ENCODE measurements at regions not wholly inside any gene's neighbourhood (a gene's known extent, or its start where the extent isn't known, plus 50 kb on each side); places are given as distances from the start of the nearest gene placed in this dataset.
"Not testable (repeated sequence)": the region's sequence is repeated elsewhere in the genome, so short reads cannot be mapped to it uniquely, and the experiment has no call there.

DNA sequence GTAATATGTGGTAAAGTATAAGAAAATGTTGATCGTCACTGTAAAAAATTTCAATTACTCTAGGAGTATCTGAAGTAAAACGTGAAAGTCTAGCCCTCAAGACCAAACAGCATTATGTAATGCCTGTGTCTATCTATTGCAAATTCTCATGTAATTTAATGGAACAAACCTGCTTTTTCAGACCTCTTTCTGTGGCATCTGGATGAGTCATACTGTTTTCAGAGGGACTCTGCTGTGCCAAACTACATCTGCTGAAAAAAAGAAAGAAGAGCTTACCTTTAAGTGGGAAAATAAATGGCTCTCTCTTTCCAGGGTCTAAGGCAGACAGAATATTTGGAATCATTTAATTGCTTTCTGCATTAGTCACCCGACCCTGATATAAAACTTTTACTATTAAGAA is 89.8 kb upstream of the ARMCX2 start:
- TF ChIP-seq, protein P1, sequence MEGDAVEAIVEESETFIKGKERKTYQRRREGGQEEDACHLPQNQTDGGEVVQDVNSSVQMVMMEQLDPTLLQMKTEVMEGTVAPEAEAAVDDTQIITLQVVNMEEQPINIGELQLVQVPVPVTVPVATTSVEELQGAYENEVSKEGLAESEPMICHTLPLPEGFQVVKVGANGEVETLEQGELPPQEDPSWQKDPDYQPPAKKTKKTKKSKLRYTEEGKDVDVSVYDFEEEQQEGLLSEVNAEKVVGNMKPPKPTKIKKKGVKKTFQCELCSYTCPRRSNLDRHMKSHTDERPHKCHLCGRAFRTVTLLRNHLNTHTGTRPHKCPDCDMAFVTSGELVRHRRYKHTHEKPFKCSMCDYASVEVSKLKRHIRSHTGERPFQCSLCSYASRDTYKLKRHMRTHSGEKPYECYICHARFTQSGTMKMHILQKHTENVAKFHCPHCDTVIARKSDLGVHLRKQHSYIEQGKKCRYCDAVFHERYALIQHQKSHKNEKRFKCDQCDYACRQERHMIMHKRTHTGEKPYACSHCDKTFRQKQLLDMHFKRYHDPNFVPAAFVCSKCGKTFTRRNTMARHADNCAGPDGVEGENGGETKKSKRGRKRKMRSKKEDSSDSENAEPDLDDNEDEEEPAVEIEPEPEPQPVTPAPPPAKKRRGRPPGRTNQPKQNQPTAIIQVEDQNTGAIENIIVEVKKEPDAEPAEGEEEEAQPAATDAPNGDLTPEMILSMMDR (IDR thresholded peaks at IDR 0.05): no peak
- Mint-ChIP-seq H3K9me3 (ENCODE audit: unreplicated experiment) (peaks cover 7% of the 10 kb centered on the region), H3K36me3 (ENCODE audit: unreplicated experiment) (no peaks in the 10 kb centered on the region), H3K4me1 (ENCODE audit: unreplicated experiment) (peaks cover 8% of the 10 kb centered on the region), H3K4me3 (ENCODE audit: unreplicated experiment) (no peak overlapping the region), H3K27ac (ENCODE audit: unreplicated experiment) (no peak overlapping the region), H3K27me3 (ENCODE audit: unreplicated experiment) (peaks cover 6% of the 10 kb centered on the region)
- no peak for DNase-seq (ENCODE audit: extremely low spot score, unreplicated experiment)

DNA sequence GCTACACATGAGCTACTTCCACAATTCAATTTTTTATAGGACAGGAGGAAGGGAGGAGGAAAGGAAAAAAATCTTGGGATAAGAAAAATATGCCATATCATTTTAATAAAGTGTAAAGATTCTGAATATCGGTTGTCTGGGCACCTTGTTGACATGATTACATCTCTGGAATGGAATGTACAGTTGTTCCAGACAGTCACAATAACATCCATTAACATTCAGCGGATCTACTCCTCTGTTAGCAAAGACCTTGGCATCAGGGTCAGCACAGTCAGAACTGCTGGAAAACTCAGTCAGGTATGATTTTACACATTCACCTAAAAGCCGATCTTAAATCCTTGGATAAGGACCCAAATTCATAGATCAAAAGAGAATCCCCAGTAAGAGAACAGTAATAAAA is 85.4 kb upstream of the ARMCX2 start:
- no peak for DNase-seq (ENCODE audit: extremely low spot score, unreplicated experiment)
- Mint-ChIP-seq H3K9me3 (ENCODE audit: unreplicated experiment) (no peaks in the 10 kb centered on the region), H3K27ac (ENCODE audit: unreplicated experiment) (no peak overlapping the region), H3K4me1 (ENCODE audit: unreplicated experiment) (peaks cover 9% of the 10 kb centered on the region), H3K36me3 (ENCODE audit: unreplicated experiment) (no peaks in the 10 kb centered on the region), H3K27me3 (ENCODE audit: unreplicated experiment) (no peaks in the 10 kb centered on the region), H3K4me3 (ENCODE audit: unreplicated experiment) (no peak overlapping the region)
- TF ChIP-seq, protein P1 (IDR thresholded peaks at IDR 0.05): no peak

- Mint-ChIP-seq H3K27ac (ENCODE audit: unreplicated experiment) (no peak overlapping the region), H3K9me3 (ENCODE audit: unreplicated experiment) (no peaks in the 10 kb centered on the region), H3K4me3 (ENCODE audit: unreplicated experiment) (no peak overlapping the region), H3K36me3 (ENCODE audit: unreplicated experiment) (no peaks in the 10 kb centered on the region), H3K27me3 (ENCODE audit: unreplicated experiment) (no peaks in the 10 kb centered on the region), H3K4me1 (ENCODE audit: unreplicated experiment) (peaks cover 9% of the 10 kb centered on the region)
- TF ChIP-seq, protein P1 (IDR thresholded peaks at IDR 0.05): no peak
- no peak for DNase-seq (ENCODE audit: extremely low spot score, unreplicated experiment)
These were observed 84.4 kb upstream of the ARMCX2 start for GRCh38 chrX:101744085-101744484.

DNA sequence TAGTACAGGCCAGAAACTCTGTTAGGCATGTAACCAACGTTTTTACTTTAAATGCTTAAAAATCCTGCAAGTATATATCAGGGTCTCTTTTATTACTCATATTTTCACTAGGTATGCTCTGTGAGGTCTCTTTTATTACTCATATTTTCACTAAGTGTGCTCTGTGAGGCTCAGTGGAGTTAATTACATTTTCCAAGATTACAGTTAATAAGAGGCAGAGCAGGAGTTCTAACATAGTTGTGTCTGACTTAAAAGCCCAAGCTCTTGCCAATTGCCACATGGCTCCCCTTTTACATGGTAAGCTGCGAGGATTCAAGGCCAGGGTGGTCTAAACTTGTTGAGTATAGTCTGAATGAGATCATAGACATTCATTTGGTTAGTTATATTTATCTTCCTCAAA is 81.0 kb upstream of the ARMCX2 start:
- Mint-ChIP-seq H3K36me3 (ENCODE audit: unreplicated experiment) (no peaks in the 10 kb centered on the region), H3K4me3 (ENCODE audit: unreplicated experiment) (no peak overlapping the region), H3K27ac (ENCODE audit: unreplicated experiment) (no peak overlapping the region), H3K9me3 (ENCODE audit: unreplicated experiment) (peaks cover 9% of the 10 kb centered on the region), H3K4me1 (ENCODE audit: unreplicated experiment) (peaks cover 9% of the 10 kb centered on the region), H3K27me3 (ENCODE audit: unreplicated experiment) (no peaks in the 10 kb centered on the region)
- TF ChIP-seq, protein P1 (IDR thresholded peaks at IDR 0.05): no peak
- DNase-seq (ENCODE audit: extremely low spot score, unreplicated experiment): no peak

DNA sequence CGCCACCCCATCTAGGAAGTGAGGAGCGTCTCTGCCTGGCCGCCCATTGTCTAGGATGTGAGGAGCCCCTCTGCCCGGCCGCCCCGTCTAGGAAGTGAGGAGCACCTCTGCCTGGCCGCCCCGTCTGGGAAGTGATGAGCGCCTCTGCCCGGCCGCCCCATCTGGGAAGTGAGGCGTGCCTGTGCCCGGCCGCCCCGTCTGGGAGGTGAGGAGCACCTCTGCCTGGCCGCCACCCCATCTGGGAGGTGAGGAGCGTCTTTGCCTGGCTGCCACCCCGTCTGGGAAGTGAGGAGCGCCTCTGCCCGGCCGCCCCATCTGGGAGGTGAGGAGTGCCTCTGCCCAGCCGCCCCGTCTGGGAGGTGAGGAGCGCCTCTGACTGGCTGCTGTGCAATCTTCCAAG is 79.2 kb upstream of the ARMCX2 start:
- not testable (repeated sequence) for H3K4me3 Mint-ChIP-seq (ENCODE audit: unreplicated experiment); H3K27me3 Mint-ChIP-seq (ENCODE audit: unreplicated experiment); DNase-seq (ENCODE audit: extremely low spot score, unreplicated experiment); H3K36me3 Mint-ChIP-seq (ENCODE audit: unreplicated experiment); H3K4me1 Mint-ChIP-seq (ENCODE audit: unreplicated experiment); H3K27ac Mint-ChIP-seq (ENCODE audit: unreplicated experiment); H3K9me3 Mint-ChIP-seq (ENCODE audit: unreplicated experiment)

DNA sequence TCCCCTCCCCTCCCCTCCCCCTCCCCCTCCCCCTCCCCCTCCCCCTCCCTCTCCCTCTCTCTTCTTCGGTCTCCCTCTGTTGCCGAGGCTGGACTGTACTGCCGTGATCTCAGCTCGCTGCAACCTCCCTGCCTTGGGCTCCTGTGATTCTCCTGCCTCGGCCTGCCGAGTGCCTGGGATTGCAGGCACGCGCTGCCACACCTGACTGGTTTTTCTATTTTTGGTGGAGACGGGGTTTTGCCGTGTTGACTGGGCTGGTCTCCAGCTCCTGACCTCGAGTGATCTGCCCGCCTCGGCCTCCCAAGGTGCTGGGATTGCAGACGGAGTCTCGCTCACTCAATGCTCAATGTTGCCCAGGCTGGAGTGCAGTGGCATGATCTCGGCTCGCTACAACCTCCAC is 78.8 kb upstream of the ARMCX2 start:
- not testable (repeated sequence) for H3K9me3 Mint-ChIP-seq (ENCODE audit: unreplicated experiment); H3K27me3 Mint-ChIP-seq (ENCODE audit: unreplicated experiment); DNase-seq (ENCODE audit: extremely low spot score, unreplicated experiment); H3K4me3 Mint-ChIP-seq (ENCODE audit: unreplicated experiment); H3K36me3 Mint-ChIP-seq (ENCODE audit: unreplicated experiment); H3K4me1 Mint-ChIP-seq (ENCODE audit: unreplicated experiment); H3K27ac Mint-ChIP-seq (ENCODE audit: unreplicated experiment)
